SK-N-MC (cell line): ENCODE measurements at regions not wholly inside any gene's neighbourhood (a gene's known extent, or its start where the extent isn't known, plus 50 kb on each side); places are given as distances from the start of the nearest gene placed in this dataset.

Source experiments
- DNase-seq: peaks from one replicate; pipeline ENCODE4 v3.0.0-alpha.2; 2011; ENCODE audit warnings: low read depth, low spot score
- H3K27ac ChIP-seq: fragments of 200-600 bp; sonication (generic); 2 replicates; pipeline ENCODE4 v1.5.1; 2016; ENCODE audit warnings: mixed run types
- H3K36me3 ChIP-seq: fragments of 200-600 bp; sonication (generic); 2 replicates; pipeline ENCODE4 v1.6.1; 2017; ENCODE audit warnings: antibody characterized with exemption, low read length, mixed read lengths; ENCODE audit not compliant: insufficient read depth
- H3K4me3 ChIP-seq: fragments of 200-600 bp; sonication (generic); 2 replicates; pipeline ENCODE4 v1.5.1; 2016
- H3K9ac ChIP-seq: fragments of 200-600 bp; sonication (generic); 2 replicates; pipeline ENCODE4 v1.8.0; 2017; ENCODE audit warnings: mixed run types, mixed read lengths; ENCODE audit not compliant: insufficient read length
- H3K9me3 ChIP-seq: fragments of 200-600 bp; sonication (generic); 2 replicates; pipeline ENCODE4 v1.6.1; 2017; ENCODE audit warnings: low read depth, mild to moderate bottlenecking, antibody characterized with exemption, low read length, moderate library complexity, mixed read lengths
- EZH2 ChIP-seq: fragments of 200-600 bp; sonication (generic); IDR thresholded peaks from one replicate; pipeline ENCODE4 v1.6.1; 2017; ENCODE audit warnings: antibody characterized with exemption
- FOXP2 ChIP-seq: optimal IDR thresholded peaks from 2 replicates; pipeline ENCODE3; 2011; ENCODE audit warnings: mild to moderate bottlenecking, moderate library complexity; ENCODE audit not compliant: insufficient read depth; ENCODE audit errors: extremely low read length, control extremely low read depth
- POLR2AphosphoS5 ChIP-seq: IDR thresholded peaks from 2 replicates; pipeline ENCODE4 v1.6.1; 2012; ENCODE audit warnings: mild to moderate bottlenecking, low read depth, low read length, borderline replicate concordance

GRCh38 chr11:116384407-116384806 is 388.4 kb downstream of the BUD13 start:
- TF ChIP-seq POLR2AphosphoS5: no peak
- no peak for TF ChIP-seq EZH2
- TF ChIP-seq FOXP2: no peak

GRCh38 chr11:116379185-116379828 is 393.5 kb downstream of the BUD13 start:
- H3K36me3 ChIP-seq: no peaks in the 10 kb centered on the region
- DNase-seq: peak; percentile 1
- no peaks in the 10 kb centered on the region for H3K9me3 ChIP-seq
- TF ChIP-seq EZH2 (no peak), FOXP2 (no peak), POLR2AphosphoS5 (no peak)
- H3K9ac ChIP-seq: no peak overlapping the region
- H3K27ac ChIP-seq: no peak overlapping the region
- no peak overlapping the region for H3K4me3 ChIP-seq

More at GRCh38 chr11:116384407-116384806, 388.4 kb downstream of the BUD13 start:
- H3K36me3 ChIP-seq: no peaks in the 10 kb centered on the region
- H3K4me3 ChIP-seq: no peak overlapping the region
- no peaks in the 10 kb centered on the region for H3K9me3 ChIP-seq
- no peak for DNase-seq
- H3K9ac ChIP-seq: no peak overlapping the region
- H3K27ac ChIP-seq: no peak overlapping the region

GRCh38 chr11:116376547-116376946 is 396.2 kb downstream of the BUD13 start:
- TF ChIP-seq POLR2AphosphoS5 (no peak), FOXP2 (no peak), EZH2 (no peak)
- no peak overlapping the region for H3K27ac ChIP-seq
- H3K9ac ChIP-seq: no peak overlapping the region
- no peaks in the 10 kb centered on the region for H3K9me3 ChIP-seq
- H3K4me3 ChIP-seq: no peak overlapping the region
- no peak for DNase-seq
- no peaks in the 10 kb centered on the region for H3K36me3 ChIP-seq

GRCh38 chr11:116376054-116376453 is 396.7 kb downstream of the BUD13 start:
- no peak for DNase-seq
- H3K27ac ChIP-seq: no peak overlapping the region
- H3K4me3 ChIP-seq: no peak overlapping the region

GRCh38 chr11:116375221-116375620 is 397.6 kb downstream of the BUD13 start:
- H3K9ac ChIP-seq: no peak overlapping the region
- TF ChIP-seq EZH2 (no peak), POLR2AphosphoS5 (no peak), FOXP2 (no peak)
- H3K9me3 ChIP-seq: no peaks in the 10 kb centered on the region
- DNase-seq: no peak
- H3K36me3 ChIP-seq: no peaks in the 10 kb centered on the region
- H3K4me3 ChIP-seq: no peak overlapping the region
- no peak overlapping the region for H3K27ac ChIP-seq

More at GRCh38 chr11:116376054-116376453, 396.7 kb downstream of the BUD13 start:
- no peak overlapping the region for H3K9ac ChIP-seq
- TF ChIP-seq POLR2AphosphoS5 (no peak), EZH2 (no peak), FOXP2 (no peak)
- H3K9me3 ChIP-seq: no peaks in the 10 kb centered on the region
- H3K36me3 ChIP-seq: no peaks in the 10 kb centered on the region

GRCh38 chr11:116374085-116374484 is 398.7 kb downstream of the BUD13 start:
- no peak for DNase-seq
- TF ChIP-seq POLR2AphosphoS5 (no peak), FOXP2 (no peak), EZH2 (no peak)
- H3K36me3 ChIP-seq: no peaks in the 10 kb centered on the region
- H3K27ac ChIP-seq: no peak overlapping the region
- H3K9ac ChIP-seq: no peak overlapping the region
- H3K9me3 ChIP-seq: no peaks in the 10 kb centered on the region
- H3K4me3 ChIP-seq: no peak overlapping the region

- no peak overlapping the region for H3K9ac ChIP-seq
- TF ChIP-seq FOXP2 (no peak), POLR2AphosphoS5 (no peak), EZH2 (no peak)
- H3K9me3 ChIP-seq: no peaks in the 10 kb centered on the region
- DNase-seq: no peak
- no peak overlapping the region for H3K4me3 ChIP-seq
- no peaks in the 10 kb centered on the region for H3K36me3 ChIP-seq
- H3K27ac ChIP-seq: no peak overlapping the region
These were observed 399.5 kb downstream of the BUD13 start for GRCh38 chr11:116373104-116373944.

GRCh38 chr11:116371146-116371545 is 401.6 kb downstream of the BUD13 start:
- no peaks in the 10 kb centered on the region for H3K36me3 ChIP-seq
- TF ChIP-seq EZH2 (no peak), POLR2AphosphoS5 (no peak), FOXP2 (no peak)
- DNase-seq: no peak
- no peaks in the 10 kb centered on the region for H3K9me3 ChIP-seq
- no peak overlapping the region for H3K9ac ChIP-seq
- no peak overlapping the region for H3K4me3 ChIP-seq
- H3K27ac ChIP-seq: no peak overlapping the region

- Histone ChIP-seq H3K36me3 (no peaks in the 10 kb centered on the region), H3K27ac (no peak overlapping the region), H3K4me3 (no peak overlapping the region), H3K9ac (no peak overlapping the region), H3K9me3 (no peaks in the 10 kb centered on the region)
- TF ChIP-seq FOXP2 (no peak), POLR2AphosphoS5 (no peak), EZH2 (no peak)
- DNase-seq: no peak
These were observed 404.0 kb downstream of the BUD13 start for GRCh38 chr11:116368784-116369183.
